GM12873 (cell line): ENCODE measurements at regions not wholly inside any gene's neighbourhood (a gene's known extent, or its start where the extent isn't known, plus 50 kb on each side); places are given as distances from the start of the nearest gene placed in this dataset.

ENCODE experiments used
- TF ChIP-seq, protein P1 (sequence below): IDR thresholded peaks from 2 replicates; pipeline ENCODE4 v1.5.1; 2012; ENCODE audit warnings: low read depth, mild to moderate bottlenecking, moderate library complexity, low read length, control low read depth; ENCODE audit not compliant: insufficient read depth; ENCODE audit errors: missing control alignments

DNA sequence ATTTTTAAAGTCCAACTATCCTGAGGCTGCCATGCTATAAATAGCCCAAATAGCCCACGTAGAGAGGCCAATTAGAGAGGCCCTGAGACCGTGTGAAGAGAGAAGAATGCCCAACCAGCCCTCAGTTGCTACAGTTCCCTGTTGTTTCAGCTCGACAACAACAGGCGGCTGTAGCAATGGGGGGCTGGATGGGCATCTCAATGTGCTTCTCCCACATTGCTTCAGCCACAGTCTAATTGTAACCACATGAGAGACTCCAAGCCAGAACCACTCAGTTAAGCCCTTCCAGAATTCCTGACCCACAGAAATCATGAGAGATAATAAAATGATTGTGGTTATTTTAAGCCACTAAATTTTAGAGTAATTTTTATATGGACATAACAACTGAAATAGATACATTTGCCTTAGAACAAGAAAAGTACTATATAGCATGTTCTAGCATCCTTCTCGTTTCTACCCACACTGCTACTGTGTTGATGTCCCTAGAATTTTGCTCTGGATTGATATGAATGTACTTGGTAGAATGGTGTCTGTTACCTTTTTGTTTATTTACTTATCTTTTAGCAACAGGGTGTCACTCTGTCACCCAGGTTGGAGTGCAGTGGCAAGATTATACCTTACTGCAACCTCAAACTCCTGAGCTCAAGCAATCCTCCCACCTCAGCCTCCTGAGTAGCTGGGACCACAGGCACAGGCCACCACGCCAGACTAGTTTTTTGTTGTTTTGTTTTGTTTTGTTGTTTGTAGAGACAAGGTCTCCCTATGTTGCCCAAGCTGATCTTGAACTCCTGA lies 436.4 kb downstream of the BCOR start:
- TF ChIP-seq, protein P1, sequence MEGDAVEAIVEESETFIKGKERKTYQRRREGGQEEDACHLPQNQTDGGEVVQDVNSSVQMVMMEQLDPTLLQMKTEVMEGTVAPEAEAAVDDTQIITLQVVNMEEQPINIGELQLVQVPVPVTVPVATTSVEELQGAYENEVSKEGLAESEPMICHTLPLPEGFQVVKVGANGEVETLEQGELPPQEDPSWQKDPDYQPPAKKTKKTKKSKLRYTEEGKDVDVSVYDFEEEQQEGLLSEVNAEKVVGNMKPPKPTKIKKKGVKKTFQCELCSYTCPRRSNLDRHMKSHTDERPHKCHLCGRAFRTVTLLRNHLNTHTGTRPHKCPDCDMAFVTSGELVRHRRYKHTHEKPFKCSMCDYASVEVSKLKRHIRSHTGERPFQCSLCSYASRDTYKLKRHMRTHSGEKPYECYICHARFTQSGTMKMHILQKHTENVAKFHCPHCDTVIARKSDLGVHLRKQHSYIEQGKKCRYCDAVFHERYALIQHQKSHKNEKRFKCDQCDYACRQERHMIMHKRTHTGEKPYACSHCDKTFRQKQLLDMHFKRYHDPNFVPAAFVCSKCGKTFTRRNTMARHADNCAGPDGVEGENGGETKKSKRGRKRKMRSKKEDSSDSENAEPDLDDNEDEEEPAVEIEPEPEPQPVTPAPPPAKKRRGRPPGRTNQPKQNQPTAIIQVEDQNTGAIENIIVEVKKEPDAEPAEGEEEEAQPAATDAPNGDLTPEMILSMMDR = no peak

DNA sequence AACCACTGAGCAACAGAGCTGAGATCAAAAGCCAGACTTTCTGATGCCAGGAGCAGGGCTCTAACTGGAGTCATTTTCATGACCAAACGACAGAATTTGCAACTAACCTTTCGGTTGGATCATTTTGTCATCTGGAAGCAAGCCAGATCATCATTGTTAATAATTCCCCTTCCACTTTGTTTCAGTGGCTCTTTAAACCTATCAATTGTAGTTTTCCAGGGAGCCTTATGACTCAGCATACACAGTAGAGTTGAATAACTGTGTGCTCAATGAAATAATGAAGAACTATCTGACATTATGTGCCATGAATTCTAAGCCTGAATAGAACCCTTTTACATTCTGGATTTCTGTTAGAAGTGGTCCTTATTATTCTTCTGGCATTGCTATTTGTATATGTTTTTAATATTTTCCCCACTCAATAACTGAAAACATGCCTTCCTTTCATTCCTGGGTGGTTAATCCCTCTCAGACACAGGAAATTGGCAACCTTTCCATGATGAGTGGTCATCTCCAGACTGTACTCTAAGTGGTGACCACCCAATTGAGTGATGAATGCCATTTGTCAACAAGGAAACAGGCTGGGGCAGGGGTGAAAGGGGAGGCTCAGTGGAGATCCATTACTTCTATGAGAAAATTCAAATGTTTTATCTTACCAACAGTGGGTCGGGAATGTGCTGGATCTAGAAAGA lies 431.8 kb downstream of the BCOR start:
- TF ChIP-seq, protein P1 = no peak

DNA sequence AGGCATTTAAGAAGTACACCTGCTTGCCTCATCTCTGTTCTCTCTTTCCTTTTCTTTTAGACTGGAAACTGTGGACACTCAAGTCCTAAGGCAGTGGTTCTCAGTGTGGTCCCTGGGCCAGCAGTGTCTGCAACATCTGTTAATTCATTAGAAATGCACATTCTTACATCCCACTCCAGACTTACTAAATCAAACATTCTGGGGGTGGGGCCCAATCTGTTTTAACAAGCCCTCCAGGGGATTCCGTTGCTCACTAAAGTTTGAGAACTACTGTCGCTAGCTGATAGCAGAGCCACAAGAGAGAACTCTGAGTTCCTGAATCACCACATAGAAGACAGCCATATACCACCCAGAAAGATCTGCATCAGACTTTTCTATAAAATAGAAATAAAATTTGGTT lies 430.6 kb downstream of the BCOR start:
- TF ChIP-seq, protein P1 = no peak

DNA sequence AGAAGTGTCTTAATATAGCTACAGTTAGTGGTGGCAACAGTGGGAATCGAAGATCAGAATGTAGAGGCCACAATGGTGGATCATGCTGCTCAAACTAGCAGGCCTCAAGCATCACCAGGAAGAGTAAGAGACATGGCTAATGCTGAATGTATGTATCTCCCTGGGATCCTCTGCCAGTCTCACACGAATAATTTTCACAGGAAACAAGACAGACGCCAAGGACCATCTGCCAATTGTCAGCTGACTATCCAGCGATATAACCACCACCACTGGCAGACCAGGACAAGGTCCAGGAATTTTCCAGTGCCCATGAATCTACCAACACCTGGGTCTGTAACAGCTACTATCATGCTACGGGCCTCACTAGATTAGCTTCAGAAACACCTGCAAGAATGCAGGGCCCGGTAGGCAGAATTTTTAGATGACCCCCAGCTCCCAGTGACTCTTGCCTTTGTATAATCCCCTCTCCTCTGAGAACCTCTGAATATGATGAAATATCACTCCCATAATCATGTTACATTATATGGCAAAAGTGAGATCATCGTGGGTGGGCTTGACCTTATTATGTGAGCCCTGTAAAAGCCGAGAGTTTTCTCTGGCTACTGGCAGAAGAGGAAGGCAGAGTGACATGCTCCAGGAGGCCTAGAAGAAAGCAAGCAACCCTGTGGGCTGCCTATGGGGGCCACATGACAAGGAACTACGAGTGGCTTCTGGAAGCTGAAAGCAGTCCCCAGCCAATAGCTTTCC lies 429.8 kb downstream of the BCOR start:
- TF ChIP-seq, protein P1 = no peak

DNA sequence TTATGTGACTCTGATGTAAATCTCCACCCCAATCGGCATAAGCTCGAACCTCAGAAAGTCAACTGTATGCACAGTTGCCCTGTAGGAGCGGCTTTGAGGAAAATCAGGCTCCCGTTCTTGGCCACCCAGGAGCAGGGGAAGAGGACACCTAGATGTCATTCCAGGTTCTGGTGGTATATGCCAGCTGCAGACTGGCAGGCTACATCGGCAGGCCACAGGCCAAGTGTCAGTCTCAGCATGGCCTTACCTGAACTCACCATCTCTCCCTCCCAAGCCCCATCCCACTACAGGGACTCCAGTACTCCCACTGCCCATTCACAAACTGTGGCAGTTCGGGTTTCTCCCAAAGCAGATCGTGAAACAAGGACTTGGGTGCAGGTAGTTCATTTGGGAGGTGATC lies 428.1 kb downstream of the BCOR start:
- TF ChIP-seq, protein P1 = no peak

DNA sequence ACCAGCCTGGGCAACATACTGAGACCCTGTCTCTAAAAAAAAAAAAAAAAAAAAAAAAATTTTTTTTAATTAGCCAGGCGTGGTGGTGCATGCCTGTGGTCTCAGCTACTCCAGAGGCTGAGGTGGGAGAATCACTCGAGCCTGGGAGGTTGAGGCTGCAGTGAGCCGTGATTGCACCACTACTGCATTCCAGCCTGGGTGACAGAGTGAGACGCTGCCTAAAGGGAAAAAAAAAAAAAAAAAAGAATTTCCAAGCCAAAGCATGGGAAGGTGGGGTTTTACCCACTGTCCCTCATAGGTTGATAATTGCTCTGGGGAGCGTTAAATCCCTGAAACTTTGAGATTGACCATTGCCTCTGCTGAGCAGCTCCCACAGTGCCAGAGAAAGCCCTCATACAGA lies 427.5 kb downstream of the BCOR start:
- TF ChIP-seq, protein P1 = no peak

DNA sequence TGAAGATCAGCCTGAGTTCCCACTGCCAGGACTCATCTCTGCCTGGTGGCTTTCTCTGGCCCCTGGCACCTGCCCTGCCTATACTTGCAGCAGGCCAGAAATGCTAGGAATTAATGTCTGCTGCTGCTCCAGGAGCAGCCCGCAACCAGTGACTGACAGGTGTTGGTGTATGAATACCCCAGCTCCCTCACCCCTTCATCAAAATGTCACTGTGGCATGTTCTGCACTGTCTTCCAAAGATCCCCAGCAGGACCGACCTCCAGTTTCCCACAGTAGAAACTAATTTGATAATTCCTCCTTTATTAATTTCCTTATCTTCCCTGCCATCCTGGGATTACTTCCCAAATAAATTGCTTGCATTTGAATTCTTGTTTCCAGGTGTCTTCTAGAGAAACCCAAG lies 425.4 kb downstream of the BCOR start:
- TF ChIP-seq, protein P1 = no peak
